RWPE2 (cell line): ENCODE measurements at regions not wholly inside any gene's neighbourhood (a gene's known extent, or its start where the extent isn't known, plus 50 kb on each side); places are given as distances from the start of the nearest gene placed in this dataset.

Experiments used
- ATAC-seq: fragments of 200-7000 bp; cut with Tn5 transposase; 3 replicates; pipeline ENCODE4 v1.9.1; 2021; ENCODE audit warnings: low read depth
- DNase-seq: peaks from one replicate; pipeline ENCODE4 v3.0.0-alpha.2; 2020; ENCODE audit warnings: low spot score
- H3K27ac ChIP-seq: fragments of 450-650 bp; 2 replicates; pipeline ENCODE4 v1.5.1; 2017; ENCODE audit warnings: mild to moderate bottlenecking; ENCODE audit not compliant: poor library complexity, severe bottlenecking
- H3K27me3 ChIP-seq: fragments of 250-450 bp; sonication (Bioruptor Pico); 2 replicates; pipeline ENCODE4 v1.5.1; 2021; ENCODE audit warnings: mild to moderate bottlenecking, moderate library complexity; ENCODE audit not compliant: insufficient read depth, poor library complexity, severe bottlenecking
- H3K36me3 ChIP-seq: fragments of 250-450 bp; sonication (Bioruptor Pico); 2 replicates; pipeline ENCODE4 v1.5.1; 2020; ENCODE audit warnings: low read depth, mild to moderate bottlenecking, moderate library complexity
- H3K4me1 ChIP-seq: fragments of 250-450 bp; sonication (Bioruptor Pico); 2 replicates; pipeline ENCODE4 v1.5.1; 2021; ENCODE audit warnings: mild to moderate bottlenecking, moderate library complexity; ENCODE audit not compliant: insufficient read depth, poor library complexity, severe bottlenecking
- H3K4me3 ChIP-seq: fragments of 250-450 bp; sonication (Bioruptor Pico); 2 replicates; pipeline ENCODE4 v1.5.1; 2021; ENCODE audit warnings: mild to moderate bottlenecking, moderate library complexity; ENCODE audit not compliant: severe bottlenecking
- H3K9me3 ChIP-seq: fragments of 250-450 bp; sonication (Bioruptor Pico); 2 replicates; pipeline ENCODE4 v1.5.1; 2021; ENCODE audit warnings: mild to moderate bottlenecking, moderate library complexity; ENCODE audit not compliant: severe bottlenecking
- CTCF ChIP-seq: fragments of 450-650 bp; IDR thresholded peaks from one replicate; pipeline ENCODE4 v1.5.1; 2017; ENCODE audit warnings: mild to moderate bottlenecking, moderate library complexity; ENCODE audit not compliant: poor library complexity, severe bottlenecking

GRCh38 chr20:50313827-50314677 lies 123.4 kb downstream of the CEBPB start:
- Histone ChIP-seq H3K9me3 (no peaks in the 10 kb centered on the region), H3K4me1 (peaks cover 26% of the 10 kb centered on the region), H3K4me3 (no peak overlapping the region), H3K27ac (peak overlapping the region; percentile 80), H3K27me3 (no peaks in the 10 kb centered on the region), H3K36me3 (no peaks in the 10 kb centered on the region)
- DNase-seq (peak; percentile 75), ATAC-seq (no peak)
- no peak for TF ChIP-seq CTCF

GRCh38 chr20:50314678-50315335 lies 124.2 kb downstream of the CEBPB start:
- peaks cover 20% of the 10 kb centered on the region for H3K4me1 ChIP-seq

GRCh38 chr20:50315586-50316551 lies 125.2 kb downstream of the CEBPB start:
- peak; percentile 60 for DNase-seq
- H3K4me1 ChIP-seq: peaks cover 29% of the 10 kb centered on the region

More at GRCh38 chr20:50314678-50315335, 124.2 kb downstream of the CEBPB start:
- no peaks in the 10 kb centered on the region for H3K9me3 ChIP-seq
- H3K27ac ChIP-seq: peak overlapping the region; percentile 80
- DNase-seq (peak; percentile 4), ATAC-seq (no peak)
- TF ChIP-seq CTCF: no peak
- H3K36me3 ChIP-seq: no peaks in the 10 kb centered on the region
- no peak overlapping the region for H3K4me3 ChIP-seq
- no peaks in the 10 kb centered on the region for H3K27me3 ChIP-seq

GRCh38 chr20:50317116-50317515 lies 126.5 kb downstream of the CEBPB start:
- DNase-seq (peak; percentile 77), ATAC-seq (no peak)
- Histone ChIP-seq H3K27ac (no peak overlapping the region), H3K4me3 (no peak overlapping the region), H3K9me3 (no peaks in the 10 kb centered on the region), H3K36me3 (no peaks in the 10 kb centered on the region), H3K27me3 (no peaks in the 10 kb centered on the region), H3K4me1 (peaks cover 33% of the 10 kb centered on the region)
- TF ChIP-seq CTCF: no peak

More at GRCh38 chr20:50315586-50316551, 125.2 kb downstream of the CEBPB start:
- Histone ChIP-seq H3K9me3 (no peaks in the 10 kb centered on the region), H3K27ac (no peak overlapping the region), H3K4me3 (no peak overlapping the region), H3K36me3 (no peaks in the 10 kb centered on the region), H3K27me3 (no peaks in the 10 kb centered on the region)
- ATAC-seq: no peak
- no peak for TF ChIP-seq CTCF
